ENCODE measurements at regions not wholly inside any gene's neighbourhood (a gene's known extent, or its start where the extent isn't known, plus 50 kb on each side); places are given as distances from the start of the nearest gene placed in this dataset.

DNA sequence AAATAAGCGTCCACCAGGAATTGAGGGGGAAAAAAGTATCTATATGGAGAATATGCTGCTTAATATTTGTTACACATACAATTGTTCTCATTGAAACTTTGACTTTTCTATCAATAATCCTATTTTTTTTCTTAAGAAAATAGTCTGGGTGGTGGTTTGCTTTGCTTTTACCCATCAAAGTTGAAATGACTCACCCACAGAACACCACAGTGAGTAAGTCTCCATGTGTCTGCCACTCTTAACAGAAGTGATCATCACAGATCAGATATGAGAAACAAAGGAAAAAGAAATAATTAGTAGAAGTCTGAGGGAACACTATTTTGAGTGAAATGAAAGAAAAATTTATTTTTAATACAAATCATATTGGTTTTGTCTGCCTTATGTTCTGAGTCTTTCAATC lies 742.8 kb downstream of the CDH9 start:
- TF ChIP-seq, protein P1, sequence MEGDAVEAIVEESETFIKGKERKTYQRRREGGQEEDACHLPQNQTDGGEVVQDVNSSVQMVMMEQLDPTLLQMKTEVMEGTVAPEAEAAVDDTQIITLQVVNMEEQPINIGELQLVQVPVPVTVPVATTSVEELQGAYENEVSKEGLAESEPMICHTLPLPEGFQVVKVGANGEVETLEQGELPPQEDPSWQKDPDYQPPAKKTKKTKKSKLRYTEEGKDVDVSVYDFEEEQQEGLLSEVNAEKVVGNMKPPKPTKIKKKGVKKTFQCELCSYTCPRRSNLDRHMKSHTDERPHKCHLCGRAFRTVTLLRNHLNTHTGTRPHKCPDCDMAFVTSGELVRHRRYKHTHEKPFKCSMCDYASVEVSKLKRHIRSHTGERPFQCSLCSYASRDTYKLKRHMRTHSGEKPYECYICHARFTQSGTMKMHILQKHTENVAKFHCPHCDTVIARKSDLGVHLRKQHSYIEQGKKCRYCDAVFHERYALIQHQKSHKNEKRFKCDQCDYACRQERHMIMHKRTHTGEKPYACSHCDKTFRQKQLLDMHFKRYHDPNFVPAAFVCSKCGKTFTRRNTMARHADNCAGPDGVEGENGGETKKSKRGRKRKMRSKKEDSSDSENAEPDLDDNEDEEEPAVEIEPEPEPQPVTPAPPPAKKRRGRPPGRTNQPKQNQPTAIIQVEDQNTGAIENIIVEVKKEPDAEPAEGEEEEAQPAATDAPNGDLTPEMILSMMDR (IDR thresholded peaks at IDR 0.05; ENCODE audit: poor library complexity, severe bottlenecking) = no peak
- TF ChIP-seq EP300 (conservative IDR thresholded peaks at IDR 0.05; ENCODE audit: poor library complexity, severe bottlenecking) (no peak), SMC3 (conservative IDR thresholded peaks at IDR 0.05; ENCODE audit: poor library complexity) (no peak)
